ENCODE measurements at regions not wholly inside any gene's neighbourhood (a gene's known extent, or its start where the extent isn't known, plus 50 kb on each side); places are given as distances from the start of the nearest gene placed in this dataset.

DNA sequence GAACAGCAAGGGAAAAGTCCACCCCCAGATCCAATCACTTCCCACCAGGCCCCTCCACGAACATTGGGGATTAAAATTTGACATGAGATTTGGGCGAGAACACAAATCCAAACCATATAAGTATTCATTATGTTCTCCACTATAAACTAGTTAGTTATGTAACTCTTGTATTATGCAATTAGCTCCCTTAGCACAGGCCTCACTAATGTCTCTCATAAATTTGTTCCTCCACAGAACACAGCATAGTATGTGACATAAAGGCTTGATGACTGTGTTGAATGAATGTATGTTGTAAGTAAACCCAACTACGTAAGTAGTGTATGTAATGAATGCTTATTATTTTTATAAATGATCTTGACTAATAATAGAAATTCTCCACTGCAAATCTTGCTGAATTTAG is 223.3 kb upstream of the ZRANB2 start:
- WGBS, 4 donors, result 54 to 63% (median 59%) methylated on average over 3 of the region's 3 CpGs
- no peaks in the 10 kb centered on the region for H3K27me3 ChIP-seq
- intact Hi-C loops (cut with DNase I), result no loop called here
- no peak overlapping the region for H3K27ac ChIP-seq
- H3K9me3 ChIP-seq (replicated peaks in 1 of 3), result no peaks in the 10 kb centered on the region
- no peaks in the 10 kb centered on the region for H3K4me1 ChIP-seq (replicated peaks in 1 of 2)
- TF ChIP-seq, protein P1, sequence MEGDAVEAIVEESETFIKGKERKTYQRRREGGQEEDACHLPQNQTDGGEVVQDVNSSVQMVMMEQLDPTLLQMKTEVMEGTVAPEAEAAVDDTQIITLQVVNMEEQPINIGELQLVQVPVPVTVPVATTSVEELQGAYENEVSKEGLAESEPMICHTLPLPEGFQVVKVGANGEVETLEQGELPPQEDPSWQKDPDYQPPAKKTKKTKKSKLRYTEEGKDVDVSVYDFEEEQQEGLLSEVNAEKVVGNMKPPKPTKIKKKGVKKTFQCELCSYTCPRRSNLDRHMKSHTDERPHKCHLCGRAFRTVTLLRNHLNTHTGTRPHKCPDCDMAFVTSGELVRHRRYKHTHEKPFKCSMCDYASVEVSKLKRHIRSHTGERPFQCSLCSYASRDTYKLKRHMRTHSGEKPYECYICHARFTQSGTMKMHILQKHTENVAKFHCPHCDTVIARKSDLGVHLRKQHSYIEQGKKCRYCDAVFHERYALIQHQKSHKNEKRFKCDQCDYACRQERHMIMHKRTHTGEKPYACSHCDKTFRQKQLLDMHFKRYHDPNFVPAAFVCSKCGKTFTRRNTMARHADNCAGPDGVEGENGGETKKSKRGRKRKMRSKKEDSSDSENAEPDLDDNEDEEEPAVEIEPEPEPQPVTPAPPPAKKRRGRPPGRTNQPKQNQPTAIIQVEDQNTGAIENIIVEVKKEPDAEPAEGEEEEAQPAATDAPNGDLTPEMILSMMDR (IDR thresholded peaks at IDR 0.05), result no peak
- TF ChIP-seq POLR2A (IDR thresholded peaks at IDR 0.05), result no peak
- no peaks in the 10 kb centered on the region for H3K36me3 ChIP-seq (replicated peaks in 1 of 2)
- H3K4me3 ChIP-seq, result no peak overlapping the region
- DNase-seq, result no peak

DNA sequence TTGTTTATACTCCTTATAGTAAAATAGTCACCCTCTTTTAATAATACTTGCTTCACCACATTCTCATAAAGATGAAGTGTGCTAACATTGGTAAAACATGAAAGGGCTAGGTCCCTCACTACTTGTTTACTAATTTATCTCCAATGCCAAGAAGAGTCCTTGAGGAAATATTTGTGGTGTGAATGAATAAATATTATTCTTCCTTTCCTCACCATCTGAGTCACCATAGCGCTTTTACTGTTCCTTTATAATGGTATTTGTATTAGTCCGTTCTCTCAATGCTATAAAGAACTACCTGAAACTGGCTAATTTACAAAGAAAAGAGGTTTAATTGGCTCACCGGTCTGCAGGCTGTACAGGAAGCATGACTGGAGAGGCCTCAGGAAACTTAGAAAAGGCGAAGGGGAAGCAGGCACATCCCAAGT is 222.8 kb upstream of the ZRANB2 start:
- Histone ChIP-seq H3K4me1 (replicated peaks in 1 of 2) (no peaks in the 10 kb centered on the region), H3K27me3 (no peaks in the 10 kb centered on the region), H3K36me3 (replicated peaks in 1 of 2) (no peaks in the 10 kb centered on the region), H3K4me3 (no peak overlapping the region), H3K9me3 (replicated peaks in 1 of 3) (no peaks in the 10 kb centered on the region), H3K27ac (no peak overlapping the region)
- 52 to 87% (median 63%) methylated on average over 4 of the region's 4 CpGs for WGBS, 4 donors
- intact Hi-C loops (cut with DNase I), result no loop called here
- no peak for TF ChIP-seq POLR2A (IDR thresholded peaks at IDR 0.05)
- TF ChIP-seq, protein P1 (IDR thresholded peaks at IDR 0.05), result no peak
- DNase-seq, result no peak

DNA sequence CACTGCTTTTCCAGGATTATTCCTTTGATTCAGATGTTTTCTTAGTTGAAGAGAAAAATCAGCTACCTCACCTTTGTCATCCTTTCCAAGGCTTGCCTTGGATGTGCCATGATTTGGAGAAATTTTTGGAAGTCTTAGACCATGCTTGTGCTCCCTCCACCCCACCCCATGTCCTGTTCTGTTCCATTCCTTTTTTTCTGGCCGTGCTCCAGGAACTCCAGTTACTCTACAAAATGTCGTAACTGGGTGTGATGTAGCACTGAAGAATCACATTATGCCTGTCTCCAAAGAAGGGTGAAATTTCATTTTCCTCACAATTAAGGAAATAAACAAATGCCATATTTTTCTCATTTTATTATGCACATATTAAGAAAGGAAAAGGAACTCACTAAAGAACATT is 217.8 kb upstream of the ZRANB2 start:
- no peaks in the 10 kb centered on the region for H3K4me1 ChIP-seq (replicated peaks in 1 of 2)
- H3K4me3 ChIP-seq, result no peak overlapping the region
- DNase-seq, result peak in 1 of 7 donors; percentile 3
- intact Hi-C loops (cut with DNase I), result no loop called here
- H3K27ac ChIP-seq, result no peak overlapping the region
- no peaks in the 10 kb centered on the region for H3K9me3 ChIP-seq (replicated peaks in 1 of 3)
- H3K27me3 ChIP-seq, result no peaks in the 10 kb centered on the region
- no peaks in the 10 kb centered on the region for H3K36me3 ChIP-seq (replicated peaks in 1 of 2)
- TF ChIP-seq, protein P1 (IDR thresholded peaks at IDR 0.05), result no peak
- TF ChIP-seq POLR2A (IDR thresholded peaks at IDR 0.05), result no peak
- 45 to 71% (median 63%) methylated on average over 2 of the region's 2 CpGs for WGBS, 4 donors

DNA sequence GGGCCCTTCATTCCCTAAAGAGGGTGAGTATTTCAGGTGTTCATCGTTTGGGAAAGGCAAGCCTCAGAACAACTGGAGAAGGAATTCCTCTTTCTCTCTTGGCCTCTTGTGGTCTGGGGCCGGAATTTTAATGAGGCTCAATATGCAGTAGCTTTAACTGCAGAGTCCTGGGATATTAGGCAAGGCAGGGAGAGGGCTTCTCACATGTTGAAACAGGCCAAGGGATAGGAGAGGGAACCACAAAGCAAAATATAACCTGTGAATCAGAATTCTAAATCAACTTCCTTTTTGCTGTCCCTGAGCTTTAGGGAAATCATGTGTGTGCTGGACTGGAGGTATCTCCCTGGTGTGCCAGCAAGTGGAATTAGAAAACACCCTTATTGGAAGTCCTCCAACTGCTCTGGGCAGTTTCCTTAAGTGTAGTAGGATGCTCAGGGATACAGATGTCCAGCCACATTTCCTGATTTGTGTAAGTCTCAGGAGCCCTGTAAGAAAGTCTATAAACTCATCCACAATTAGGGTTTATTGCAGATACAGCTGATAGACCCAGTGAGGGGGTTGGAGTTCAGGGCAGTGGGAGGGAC is 215.8 kb upstream of the ZRANB2 start:
- Histone ChIP-seq H3K9me3 (replicated peaks in 1 of 3) (no peaks in the 10 kb centered on the region), H3K36me3 (replicated peaks in 1 of 2) (no peaks in the 10 kb centered on the region), H3K27me3 (no peaks in the 10 kb centered on the region), H3K4me1 (replicated peaks in 1 of 2) (no peaks in the 10 kb centered on the region), H3K4me3 (no peak overlapping the region), H3K27ac (no peak overlapping the region)
- TF ChIP-seq POLR2A (IDR thresholded peaks at IDR 0.05), result no peak
- TF ChIP-seq, protein P1 (IDR thresholded peaks at IDR 0.05), result no peak
- DNase-seq, result no peak
- intact Hi-C loops (cut with DNase I), result no loop called here
- WGBS, 4 donors, result 61 to 75% (median 66%) methylated on average over 2 of the region's 2 CpGs

Measured in adrenal gland (tissue), 9 donors.